GM23248 (cell line): ENCODE measurements at regions not wholly inside any gene's neighbourhood (a gene's known extent, or its start where the extent isn't known, plus 50 kb on each side); places are given as distances from the start of the nearest gene placed in this dataset.
"Not testable (repeated sequence)": the region's sequence is repeated elsewhere in the genome, so short reads cannot be mapped to it uniquely, and the experiment has no call there.

Experiments used
- DNase-seq: peaks from one replicate; pipeline ENCODE4 v3.0.0-alpha.2; 2015
- H2AFZ ChIP-seq: fragments of 200-600 bp; sonication (generic); 2 replicates; pipeline ENCODE4 v1.6.1; 2016; ENCODE audit warnings: antibody characterized with exemption
- H3F3A ChIP-seq: fragments of 200-600 bp; sonication (generic); 2 replicates; pipeline ENCODE4 v1.6.1; 2016; ENCODE audit warnings: mild to moderate bottlenecking, antibody characterized with exemption, mixed run types; ENCODE audit not compliant: insufficient read depth
- H3K27ac ChIP-seq: fragments of 200-600 bp; sonication (generic); 2 replicates; pipeline ENCODE4 v1.5.1; 2016; ENCODE audit warnings: mild to moderate bottlenecking
- H3K27me3 ChIP-seq: fragments of 200-600 bp; sonication (generic); replicated peaks from 2 replicates; pipeline ENCODE4 v1.6.1; 2016; ENCODE audit warnings: mild to moderate bottlenecking; ENCODE audit not compliant: insufficient read depth
- H3K36me3 ChIP-seq: fragments of 200-600 bp; sonication (generic); 2 replicates; pipeline ENCODE4 v1.6.1; 2016; ENCODE audit warnings: low read depth, mild to moderate bottlenecking
- H3K4me1 ChIP-seq: fragments of 200-600 bp; sonication (generic); 2 replicates; pipeline ENCODE4 v1.6.1; 2016; ENCODE audit warnings: mild to moderate bottlenecking; ENCODE audit not compliant: insufficient read depth
- H3K4me2 ChIP-seq: fragments of 200-600 bp; sonication (generic); one replicate; pipeline ENCODE4 v1.6.1; 2016; ENCODE audit warnings: mild to moderate bottlenecking; ENCODE audit not compliant: unreplicated experiment
- H3K4me3 ChIP-seq: fragments of 200-600 bp; sonication (generic); 2 replicates; pipeline ENCODE4 v1.5.1; 2016; ENCODE audit warnings: mild to moderate bottlenecking
- H3K79me2 ChIP-seq: fragments of 200-600 bp; sonication (generic); 2 replicates; pipeline ENCODE4 v1.6.1; 2016; ENCODE audit warnings: mild to moderate bottlenecking; ENCODE audit not compliant: insufficient read depth
- H3K9ac ChIP-seq: fragments of 200-600 bp; sonication (generic); 2 replicates; pipeline ENCODE4 v1.6.1; 2016; ENCODE audit warnings: mild to moderate bottlenecking
- H3K9me2 ChIP-seq: fragments of 200-600 bp; sonication (generic); 2 replicates; pipeline ENCODE4 v1.6.1; 2016; ENCODE audit warnings: mixed run types, mild to moderate bottlenecking, moderate library complexity; ENCODE audit not compliant: insufficient read depth
- H3K9me3 ChIP-seq: fragments of 200-600 bp; sonication (generic); one replicate; pipeline ENCODE4 v1.6.1; 2017; ENCODE audit warnings: low read depth
- H4K20me1 ChIP-seq: fragments of 200-600 bp; sonication (generic); 2 replicates; pipeline ENCODE4 v1.6.0; 2016; ENCODE audit not compliant: insufficient read depth
- WGBS, 2 experiments: methylation state at CpG; one replicate each; pipeline ENCODE4 v1.1.6; 2015 to 2017; ENCODE audit warnings: low lambda C conversion rate in 2 of 2, low coverage in 1 of 2; ENCODE audit errors: missing lambda C conversion rate in 2 of 2; 5-methylcytosine and 5-hydroxymethylcytosine counted together
- in situ Hi-C: fragments of 300-500 bp; cut with MboI; formaldehyde crosslinking; loops from 2 replicates; pipeline ENCODE4 v1.15.0; 2020

DNA sequence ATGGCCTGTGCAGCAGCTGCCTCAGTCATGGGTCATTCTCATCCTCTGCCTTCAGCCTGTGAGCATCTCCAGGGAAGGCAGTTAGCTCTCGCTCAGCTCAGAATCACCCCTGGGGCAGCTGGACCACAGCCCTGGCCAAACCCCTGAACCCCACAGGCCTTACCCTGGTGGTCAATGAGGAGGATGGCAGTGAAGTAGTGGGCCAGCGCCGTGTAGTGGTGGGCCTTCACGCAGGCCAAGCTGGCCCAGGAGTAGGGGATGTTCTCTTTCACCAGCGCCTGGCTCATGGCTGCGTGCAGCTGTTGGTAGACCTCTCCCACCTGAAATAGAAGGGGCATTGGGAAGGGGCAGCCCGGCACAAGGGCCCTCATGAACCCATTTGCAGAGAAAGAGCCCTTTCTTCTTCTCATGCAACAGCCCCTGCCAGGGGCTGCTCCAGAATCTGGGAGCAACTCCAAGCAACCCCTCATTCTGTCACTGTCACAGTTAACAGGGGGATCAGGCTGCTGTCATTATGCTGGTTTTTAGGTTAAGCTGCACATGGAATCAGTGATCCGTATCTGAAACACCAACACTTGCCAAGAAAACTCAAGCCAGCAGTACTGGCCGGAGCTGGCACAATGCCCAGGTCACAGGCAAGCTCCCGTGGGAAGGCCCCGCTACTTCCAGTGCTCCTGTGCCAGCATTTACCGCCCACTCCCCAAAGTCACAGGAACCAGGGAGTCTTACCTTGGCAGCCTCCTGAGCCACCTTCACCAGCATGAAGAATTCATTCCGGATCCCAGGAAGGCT lies 290.2 kb downstream of the GOLGA6L6 start:
- H3K27ac ChIP-seq, H3K9ac ChIP-seq, DNase-seq, H3K79me2 ChIP-seq, in situ Hi-C loops, H3K36me3 ChIP-seq, H3K9me3 ChIP-seq, H3K4me2 ChIP-seq, H3K4me1 ChIP-seq, H3K27me3 ChIP-seq, H3F3A ChIP-seq, H3K9me2 ChIP-seq, H3K4me3 ChIP-seq, H4K20me1 ChIP-seq, H2AFZ ChIP-seq: not testable (repeated sequence)
- WGBS, 2 experiments: 30 to 40% methylated on average over 13 of the region's 13 CpGs

DNA sequence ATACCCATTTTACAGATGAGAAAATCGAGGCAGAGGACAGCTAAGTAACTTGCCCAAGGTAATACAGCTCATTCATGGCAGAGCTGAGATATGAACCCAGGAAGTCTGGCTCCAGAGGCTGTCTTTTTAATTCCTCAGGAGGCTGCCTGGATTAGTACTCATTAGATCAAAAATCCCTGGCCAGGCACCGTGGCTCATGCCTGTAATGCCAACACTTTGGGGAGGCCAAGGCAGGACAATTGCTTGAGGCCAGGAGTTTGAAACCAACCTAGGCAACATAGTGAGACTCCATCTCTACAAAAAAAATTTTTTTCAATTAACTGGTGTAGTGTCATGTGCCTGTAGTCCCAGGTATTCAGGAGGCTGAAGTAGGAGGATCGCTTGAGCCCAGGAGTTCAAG lies 291.4 kb downstream of the GOLGA6L6 start:
- H3K9me2 ChIP-seq, DNase-seq, H3K27me3 ChIP-seq, H3K4me1 ChIP-seq, H3K9ac ChIP-seq, in situ Hi-C loops, H3K36me3 ChIP-seq, H3K4me3 ChIP-seq, H3K4me2 ChIP-seq, H3K27ac ChIP-seq, H4K20me1 ChIP-seq, H3K9me3 ChIP-seq, H2AFZ ChIP-seq, H3F3A ChIP-seq, H3K79me2 ChIP-seq: not testable (repeated sequence)
- WGBS, 2 experiments: 5 to 12% methylated on average over 3 of the region's 3 CpGs

DNA sequence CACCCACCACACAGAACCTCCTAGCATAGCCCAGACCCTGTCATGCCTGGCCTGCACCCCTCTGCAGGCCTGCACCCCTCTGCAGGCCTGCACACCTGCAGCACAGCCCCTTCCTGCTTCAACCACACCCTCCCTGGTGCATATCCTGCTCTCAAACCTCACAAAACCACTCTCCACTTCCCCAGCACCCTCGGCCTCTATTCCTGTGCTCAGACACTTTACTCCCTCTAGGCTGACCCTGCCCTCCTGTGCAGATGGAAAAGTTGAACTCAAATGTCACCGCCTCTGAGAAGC lies 292.0 kb downstream of the GOLGA6L6 start:
- not testable (repeated sequence) for H3K79me2 ChIP-seq, H3K9me3 ChIP-seq, H2AFZ ChIP-seq, H3K4me3 ChIP-seq, H3K4me2 ChIP-seq, H3K4me1 ChIP-seq, H3K36me3 ChIP-seq, H3K27me3 ChIP-seq, DNase-seq, H3K9ac ChIP-seq, H4K20me1 ChIP-seq, H3K9me2 ChIP-seq, H3F3A ChIP-seq, H3K27ac ChIP-seq
- in situ Hi-C loops: loop anchor here (5.0 kb wide), 1 partner anchor 38 kb away; no protein-coding TSS in a partner anchor
- WGBS, 2 experiments: 33 to 35% methylated on average over 2 of the region's 2 CpGs

DNA sequence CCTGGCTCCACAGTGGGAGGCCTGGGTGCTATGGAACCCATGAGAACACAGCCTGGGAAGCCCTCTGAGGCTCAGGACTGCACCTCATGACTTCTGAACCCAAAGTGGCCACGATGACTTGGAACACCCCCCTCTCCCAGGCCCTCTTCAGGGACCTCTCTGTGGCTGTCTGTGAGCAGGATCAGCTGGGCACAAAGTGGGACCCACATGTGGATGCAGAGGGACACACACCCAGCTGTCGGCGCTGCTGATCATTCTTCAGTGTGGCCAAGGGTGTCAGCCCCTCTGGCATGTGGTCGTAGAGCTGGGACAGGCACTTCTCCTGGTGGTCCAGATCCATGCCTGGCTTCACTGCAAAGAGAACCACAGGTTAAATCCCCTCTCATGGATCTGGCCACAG lies 293.2 kb downstream of the GOLGA6L6 start:
- WGBS, 2 experiments: 47 to 60% methylated on average over 4 of the region's 4 CpGs
- not testable (repeated sequence) for H3K36me3 ChIP-seq, H3K4me2 ChIP-seq, H3K9ac ChIP-seq, H3K9me2 ChIP-seq, H2AFZ ChIP-seq, H3K9me3 ChIP-seq, H3F3A ChIP-seq, H3K4me3 ChIP-seq, DNase-seq, H3K27ac ChIP-seq, H3K4me1 ChIP-seq, H3K79me2 ChIP-seq, H4K20me1 ChIP-seq, H3K27me3 ChIP-seq
- in situ Hi-C loops: loop anchor here (5.0 kb wide), 1 partner anchor 39 kb away; no protein-coding TSS in a partner anchor

DNA sequence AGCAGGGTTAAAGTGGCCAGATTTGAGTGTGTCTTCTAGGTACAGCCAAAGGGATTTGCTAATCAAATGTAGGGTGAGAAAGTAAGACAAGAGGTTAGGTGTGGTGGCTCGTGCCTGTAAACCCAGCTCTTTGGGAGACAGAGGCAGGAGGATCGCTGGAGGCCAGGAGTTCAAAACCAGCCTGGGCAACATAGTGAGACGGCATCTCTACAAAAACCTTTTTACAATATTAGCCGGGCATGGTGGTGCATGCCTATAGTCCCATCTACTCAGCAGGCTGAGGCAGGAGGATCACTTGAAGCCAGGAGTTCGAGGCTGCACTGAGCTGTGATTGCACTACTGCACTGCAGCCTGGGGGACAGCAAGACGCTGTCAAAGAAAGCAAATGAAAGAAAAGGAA lies 294.5 kb downstream of the GOLGA6L6 start:
- H3K4me1 ChIP-seq, H3K9ac ChIP-seq, H3K4me3 ChIP-seq, H2AFZ ChIP-seq, H3K4me2 ChIP-seq, H3K36me3 ChIP-seq, DNase-seq, H3K27ac ChIP-seq, H3K9me3 ChIP-seq, H4K20me1 ChIP-seq, H3F3A ChIP-seq, H3K79me2 ChIP-seq, H3K9me2 ChIP-seq, H3K27me3 ChIP-seq: not testable (repeated sequence)
- 24 to 32% methylated on average over 6 of the region's 6 CpGs for WGBS, 2 experiments
- in situ Hi-C loops: loop anchor here (5.0 kb wide), 1 partner anchor 40 kb away; no protein-coding TSS in a partner anchor

DNA sequence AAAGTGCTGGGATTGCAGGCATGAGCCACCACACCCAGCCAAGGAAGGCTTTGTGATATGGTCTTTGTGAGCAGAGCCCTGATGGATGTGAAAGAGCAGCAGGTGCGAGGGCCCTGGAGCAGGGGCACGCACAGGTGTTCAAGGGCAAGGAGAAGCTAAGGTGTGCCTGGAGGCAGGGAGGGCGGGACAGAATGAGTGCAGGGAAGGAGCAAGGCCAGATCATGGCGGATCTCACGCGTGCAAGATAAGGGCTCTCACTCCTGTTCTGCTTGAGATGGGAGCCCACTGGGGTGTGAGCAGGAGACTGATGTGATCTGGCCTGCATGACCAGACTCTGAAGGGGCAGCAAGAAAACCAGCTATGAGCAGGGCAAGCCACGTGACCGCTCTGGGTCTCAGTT lies 295.0 kb downstream of the GOLGA6L6 start:
- not testable (repeated sequence) for H3K9ac ChIP-seq, H3K36me3 ChIP-seq, H3K27ac ChIP-seq, DNase-seq, H3K27me3 ChIP-seq, H3K4me2 ChIP-seq, H3K4me3 ChIP-seq, H3K4me1 ChIP-seq, H3K79me2 ChIP-seq, H3F3A ChIP-seq, H3K9me3 ChIP-seq, H3K9me2 ChIP-seq, H4K20me1 ChIP-seq, H2AFZ ChIP-seq
- in situ Hi-C loops: loop anchor here (5.0 kb wide), 1 partner anchor 41 kb away; no protein-coding TSS in a partner anchor
- WGBS, 2 experiments: 27 to 31% methylated on average over 8 of the region's 8 CpGs

DNA sequence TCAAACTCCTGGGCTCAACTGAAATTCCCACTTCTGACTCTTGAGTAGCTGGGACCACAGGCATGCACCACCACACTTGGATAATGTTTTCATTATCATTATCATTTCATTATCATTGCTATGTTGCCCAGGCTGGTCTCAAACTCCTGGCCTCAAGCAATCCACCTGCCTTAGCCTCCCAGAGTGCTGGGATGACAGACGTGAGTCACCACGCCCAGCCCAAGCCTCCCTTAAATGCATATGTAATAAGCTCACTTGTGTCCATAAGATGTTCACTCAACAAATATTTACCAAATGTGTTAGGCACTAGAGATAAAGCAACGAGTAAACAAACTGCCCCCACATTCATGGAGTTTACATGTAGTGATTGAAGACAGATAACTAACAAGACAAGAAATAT lies 295.7 kb downstream of the GOLGA6L6 start:
- not testable (repeated sequence) for H3K4me3 ChIP-seq, H2AFZ ChIP-seq, DNase-seq, H3K4me2 ChIP-seq, H3K27ac ChIP-seq, H3K36me3 ChIP-seq, H3K9me2 ChIP-seq, H3K9me3 ChIP-seq, H3F3A ChIP-seq, H3K4me1 ChIP-seq, H3K79me2 ChIP-seq, H4K20me1 ChIP-seq, H3K9ac ChIP-seq, H3K27me3 ChIP-seq
- 25 to 31% methylated on average over 3 of the region's 3 CpGs for WGBS, 2 experiments
- in situ Hi-C loops: loop anchor here (5.0 kb wide), 1 partner anchor 41 kb away; no protein-coding TSS in a partner anchor

DNA sequence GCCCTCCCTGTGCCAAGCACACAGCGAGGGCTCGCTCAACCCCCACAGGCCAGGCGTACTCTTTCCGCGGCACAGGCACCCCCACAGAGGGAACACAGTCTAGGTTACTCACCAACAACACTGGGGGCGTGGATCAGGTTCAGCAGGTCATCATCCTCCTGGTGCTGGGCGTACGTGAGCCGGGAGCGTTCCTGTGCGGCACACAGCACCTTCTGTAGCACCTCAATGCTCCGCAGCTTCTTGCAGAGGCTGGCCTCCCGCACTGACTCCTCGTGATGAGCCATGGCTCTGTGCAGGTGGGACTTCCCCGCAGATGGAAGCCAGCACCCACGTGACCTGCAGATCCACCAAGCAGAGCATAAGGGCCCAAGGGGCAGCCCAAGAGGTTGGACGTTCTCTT lies 296.8 kb downstream of the GOLGA6L6 start:
- H3K27ac ChIP-seq, H3K27me3 ChIP-seq, H3K79me2 ChIP-seq, H3K9me3 ChIP-seq, DNase-seq, H2AFZ ChIP-seq, H4K20me1 ChIP-seq, H3K36me3 ChIP-seq, H3F3A ChIP-seq, H3K9ac ChIP-seq, H3K4me3 ChIP-seq, H3K4me1 ChIP-seq, H3K9me2 ChIP-seq, H3K4me2 ChIP-seq: not testable (repeated sequence)
- in situ Hi-C loops: loop anchor here (5.0 kb wide), 1 partner anchor 43 kb away; no protein-coding TSS in a partner anchor
- 43 to 47% methylated on average over 17 of the region's 17 CpGs for WGBS, 2 experiments
